ENCODE measurements at regions not wholly inside any gene's neighbourhood (a gene's known extent, or its start where the extent isn't known, plus 50 kb on each side); places are given as distances from the start of the nearest gene placed in this dataset.
"Not testable (repeated sequence)": the region's sequence is repeated elsewhere in the genome, so short reads cannot be mapped to it uniquely, and the experiment has no call there.

DNA sequence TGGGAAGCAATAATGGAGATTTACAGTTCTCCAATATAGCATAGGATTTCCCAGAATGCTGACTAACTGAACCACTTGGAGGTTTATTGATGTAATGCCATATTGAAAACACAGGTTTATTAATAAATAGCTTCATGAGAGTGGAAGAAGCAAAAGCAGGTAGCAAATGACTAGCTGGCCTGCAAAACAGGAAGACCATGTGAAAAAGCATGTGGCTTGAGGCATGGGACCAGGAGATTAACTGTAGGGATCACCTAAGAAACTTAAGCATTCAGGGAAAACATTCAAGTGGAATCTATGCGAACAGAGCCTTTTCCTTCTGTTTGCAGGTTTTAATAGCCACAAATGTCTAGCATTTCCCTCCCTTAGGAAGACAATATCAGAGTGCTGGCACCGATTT is 679.7 kb downstream of the ZEB2 start:
- DNase-seq: no peak

DNA sequence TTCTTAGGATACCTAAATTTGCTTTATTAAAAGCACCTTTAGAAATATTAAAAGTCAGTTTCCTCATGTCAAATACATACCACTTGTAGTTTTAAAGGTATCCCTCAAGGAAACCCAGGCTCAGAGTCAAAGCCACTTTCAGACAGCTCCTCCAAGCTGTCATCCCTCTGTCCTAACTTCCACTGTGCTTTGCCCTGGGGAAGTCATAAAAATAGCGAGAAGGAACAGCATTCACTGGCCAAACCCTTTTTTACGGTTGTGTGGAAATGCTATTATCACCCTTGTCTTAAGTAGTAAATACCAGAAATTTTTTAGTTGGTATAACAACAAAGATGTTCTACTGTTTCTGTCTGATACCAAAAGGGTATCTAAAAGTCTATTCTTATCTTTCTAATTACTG is 680.5 kb downstream of the ZEB2 start:
- DNase-seq: no peak

DNA sequence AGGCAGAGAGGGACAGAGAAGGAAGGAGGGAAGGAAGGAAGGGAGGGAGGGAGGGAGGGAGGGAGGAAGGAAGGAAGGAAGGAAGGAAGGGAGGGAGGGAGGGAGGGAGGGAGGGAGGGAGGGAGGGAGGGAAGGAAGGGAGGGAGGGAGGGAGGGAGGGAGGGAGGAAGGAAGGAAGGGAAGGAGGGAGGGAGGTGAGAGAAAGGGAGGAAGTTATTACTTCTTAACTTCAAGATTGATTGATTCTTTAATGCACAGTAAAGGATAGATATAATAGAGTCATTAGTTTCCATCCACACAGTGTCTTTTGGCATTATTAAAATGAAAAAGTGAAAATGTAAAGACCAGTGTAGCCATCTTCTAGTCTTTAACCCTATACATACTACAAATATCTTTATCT is 682.9 kb downstream of the ZEB2 start:
- DNase-seq: not testable (repeated sequence)

- no peak for DNase-seq
Measured at GRCh38 chr2:143835481-143835880, 684.4 kb downstream of the ZEB2 start.

DNA sequence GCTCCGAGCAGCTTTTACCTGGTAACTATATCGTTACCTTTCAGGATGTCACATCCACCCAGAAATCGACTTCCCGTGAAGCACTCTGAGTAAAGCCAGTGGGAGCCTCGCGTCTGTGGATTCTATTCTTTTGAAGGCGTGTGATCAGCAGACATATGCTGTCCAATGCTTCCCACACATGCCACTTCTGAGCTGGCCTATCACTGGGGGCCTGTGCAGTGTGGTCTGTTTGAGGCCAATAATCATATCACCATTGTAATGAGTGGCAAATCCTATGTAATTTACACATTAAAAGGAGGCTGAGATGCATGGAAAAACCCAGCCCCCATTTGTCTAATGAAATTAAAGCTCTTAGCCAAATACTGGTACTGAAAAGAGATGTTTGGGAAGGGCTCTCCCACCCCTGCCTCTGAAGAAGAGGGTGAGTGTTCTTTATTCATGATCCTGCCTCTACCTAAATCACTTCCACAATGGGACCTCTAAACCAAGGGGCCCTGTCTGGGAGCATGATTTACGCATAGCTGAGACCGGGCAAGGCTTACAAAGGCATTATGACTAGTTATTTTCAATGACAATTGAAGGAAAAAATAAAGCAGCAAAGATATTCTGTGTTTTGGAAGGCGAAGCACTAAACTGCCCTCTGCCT is 686.8 kb downstream of the ZEB2 start:
- DNase-seq: no peak

DNA sequence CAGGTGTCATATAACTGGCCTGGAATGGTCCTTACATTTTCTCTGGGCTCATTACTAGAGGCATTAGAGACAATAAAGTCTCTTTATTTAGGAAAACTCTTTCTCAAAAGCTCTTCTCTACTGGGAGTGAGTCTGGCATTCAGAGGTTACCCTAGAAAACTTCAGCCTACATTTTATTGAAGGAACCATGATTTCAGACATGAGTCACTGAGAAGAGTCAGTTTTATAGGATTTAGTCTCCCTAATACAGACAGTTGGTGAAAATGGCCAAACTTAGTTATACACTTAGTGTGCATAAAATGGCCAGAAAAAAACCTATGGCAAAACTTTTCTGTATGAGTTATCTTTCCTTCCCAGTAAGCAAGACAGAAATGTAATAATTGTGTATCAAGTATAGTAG is 689.4 kb downstream of the ZEB2 start:
- no peak for DNase-seq

- DNase-seq: no peak
Measured at GRCh38 chr2:143828763-143829537, 691.0 kb downstream of the ZEB2 start.

DNA sequence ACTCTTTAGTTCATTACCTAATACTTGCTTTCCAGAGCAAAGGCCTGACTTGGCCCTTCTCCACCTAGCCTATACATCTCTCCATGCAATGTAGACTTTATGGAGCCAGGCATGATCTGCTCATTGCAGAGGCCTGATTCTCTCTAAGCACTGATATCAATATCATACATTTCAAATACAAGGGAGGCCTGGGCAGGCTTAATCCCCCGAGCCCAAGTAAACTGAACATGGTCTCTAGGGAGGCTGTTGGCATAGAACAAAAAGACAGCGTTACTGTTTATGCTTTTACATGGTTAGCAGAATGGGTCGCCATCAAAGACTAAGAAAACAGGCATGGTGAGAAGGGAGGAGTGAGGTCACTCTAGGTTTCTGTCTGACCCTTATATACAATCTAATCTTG is 695.1 kb downstream of the ZEB2 start:
- DNase-seq: no peak

- DNase-seq: no peak
Measured at GRCh38 chr2:143823876-143824275, 694.7 kb downstream of the ARHGAP15 start.

DNA sequence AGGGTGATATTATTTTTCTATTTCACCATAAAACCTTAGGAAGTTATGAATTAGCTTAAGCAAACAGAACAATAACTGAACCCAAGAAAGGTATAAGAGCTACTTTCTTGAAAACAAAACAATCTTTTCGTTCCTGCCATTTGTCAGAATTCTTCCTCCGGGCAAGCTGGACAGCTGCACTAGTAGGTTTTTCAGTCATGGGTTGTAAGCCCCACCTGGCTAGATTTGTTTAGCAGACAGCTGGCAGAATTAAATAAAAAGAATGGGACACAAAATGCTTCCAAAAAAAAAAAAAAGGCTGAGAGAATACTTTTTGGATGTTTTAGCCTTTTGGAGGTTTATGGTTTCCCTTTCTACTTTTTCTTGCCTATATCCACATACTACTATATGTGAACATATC is 694.1 kb downstream of the ARHGAP15 start:
- DNase-seq: no peak

- DNase-seq: no peak
Measured at GRCh38 chr2:143822736-143823135, 693.5 kb downstream of the ARHGAP15 start.

GRCh38 chr2:143819764-143820163 is 690.5 kb downstream of the ARHGAP15 start:
- DNase-seq: no peak

- no peak for DNase-seq
Measured at GRCh38 chr2:143819190-143819735, 690.0 kb downstream of the ARHGAP15 start.

Data from SHP77 treated with DMSO at 0.1 percent for 48 hours (cell line).